NCI-H82 treated with DMSO at 0.1 percent for 48 hours (cell line): ENCODE measurements at regions not wholly inside any gene's neighbourhood (a gene's known extent, or its start where the extent isn't known, plus 50 kb on each side); places are given as distances from the start of the nearest gene placed in this dataset.
"Not testable (repeated sequence)": the region's sequence is repeated elsewhere in the genome, so short reads cannot be mapped to it uniquely, and the experiment has no call there.

Experiments used
- DNase-seq: peaks from one replicate; lab custom pipeline; 2025; ENCODE audit not compliant: unreplicated experiment; lab: John Stamatoyannopoulos, UW

DNA sequence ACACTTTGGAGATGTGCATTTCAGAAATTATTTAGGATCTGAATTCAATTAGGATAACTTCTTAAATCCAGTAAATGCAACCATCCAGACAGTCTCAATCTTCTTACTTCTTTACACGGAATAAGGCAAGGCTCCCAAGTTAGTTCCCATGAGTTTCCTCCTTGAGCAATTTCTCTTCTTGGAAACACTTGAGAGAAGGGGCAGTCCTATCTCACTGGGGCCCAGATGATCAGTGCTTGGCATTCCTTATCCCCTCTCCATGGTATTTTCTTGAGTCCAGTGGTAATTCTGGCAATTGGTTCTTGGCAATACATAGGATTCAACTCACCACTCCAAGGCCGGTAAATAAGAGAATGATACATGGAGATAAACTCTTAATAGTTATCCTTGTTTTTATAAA is 87.1 kb upstream of the PTHLH start:
- no peak for DNase-seq

DNA sequence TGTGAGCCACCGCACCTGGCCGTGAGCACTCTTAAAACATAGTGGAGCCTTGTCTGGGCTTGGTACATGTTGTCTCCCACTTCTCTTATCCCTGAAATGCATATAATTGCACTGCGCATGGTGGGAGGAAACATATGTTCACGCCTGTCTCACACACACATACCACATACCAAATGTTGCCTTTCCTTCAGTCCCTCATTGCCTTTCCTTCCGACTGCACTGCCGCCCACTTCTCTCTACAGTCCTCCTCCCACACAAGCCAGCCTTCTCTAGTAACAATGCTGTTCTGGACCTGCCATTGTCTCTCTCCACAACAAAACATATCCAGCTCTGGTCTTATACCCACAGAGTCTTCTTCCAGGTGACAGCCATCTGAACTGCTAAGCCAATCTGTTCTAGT is 88.3 kb upstream of the PTHLH start:
- DNase-seq: no peak

DNA sequence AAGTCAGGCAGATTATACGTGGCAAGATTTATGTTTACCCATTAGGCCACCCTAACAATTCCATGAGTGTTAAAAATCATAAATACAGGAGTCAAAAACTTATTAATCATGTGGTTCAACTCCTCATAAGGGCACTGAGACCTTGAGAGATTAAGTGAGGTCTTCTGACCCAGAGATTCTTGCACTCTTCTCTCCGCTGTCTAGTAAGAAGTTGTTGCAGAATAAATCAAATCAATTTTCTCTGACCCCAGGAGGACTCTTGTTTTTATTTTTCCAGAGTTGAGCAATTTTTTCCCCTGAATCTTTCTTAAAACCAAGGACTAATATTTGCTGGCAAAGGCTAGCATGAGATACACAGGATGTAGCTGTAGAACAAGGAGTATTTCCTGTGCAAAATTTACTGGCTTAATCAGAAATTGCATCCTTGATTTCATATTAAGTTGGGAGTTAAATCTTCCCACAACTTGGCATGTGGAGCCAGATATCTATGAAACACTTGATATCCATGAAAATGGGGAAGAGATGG is 90.9 kb upstream of the PTHLH start:
- no peak for DNase-seq

DNA sequence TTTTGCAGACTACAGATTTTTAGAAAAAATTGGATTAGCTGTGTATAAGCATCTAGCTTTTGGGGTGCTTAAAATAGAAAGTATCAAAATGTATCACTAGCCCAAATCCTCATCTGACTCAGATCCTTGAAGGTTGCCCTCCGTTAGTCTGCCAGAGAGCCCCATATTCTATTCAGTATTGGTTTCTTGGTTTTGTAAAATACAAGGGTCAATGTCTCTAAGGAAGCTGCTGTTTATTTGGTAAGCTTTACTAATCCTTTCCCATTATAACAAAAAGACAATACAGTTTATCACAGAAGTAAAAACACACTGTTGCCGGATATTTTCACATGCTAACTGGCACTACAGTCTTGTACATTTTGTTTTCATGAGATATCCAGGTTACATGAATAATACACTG is 92.8 kb upstream of the PTHLH start:
- no peak for DNase-seq

DNA sequence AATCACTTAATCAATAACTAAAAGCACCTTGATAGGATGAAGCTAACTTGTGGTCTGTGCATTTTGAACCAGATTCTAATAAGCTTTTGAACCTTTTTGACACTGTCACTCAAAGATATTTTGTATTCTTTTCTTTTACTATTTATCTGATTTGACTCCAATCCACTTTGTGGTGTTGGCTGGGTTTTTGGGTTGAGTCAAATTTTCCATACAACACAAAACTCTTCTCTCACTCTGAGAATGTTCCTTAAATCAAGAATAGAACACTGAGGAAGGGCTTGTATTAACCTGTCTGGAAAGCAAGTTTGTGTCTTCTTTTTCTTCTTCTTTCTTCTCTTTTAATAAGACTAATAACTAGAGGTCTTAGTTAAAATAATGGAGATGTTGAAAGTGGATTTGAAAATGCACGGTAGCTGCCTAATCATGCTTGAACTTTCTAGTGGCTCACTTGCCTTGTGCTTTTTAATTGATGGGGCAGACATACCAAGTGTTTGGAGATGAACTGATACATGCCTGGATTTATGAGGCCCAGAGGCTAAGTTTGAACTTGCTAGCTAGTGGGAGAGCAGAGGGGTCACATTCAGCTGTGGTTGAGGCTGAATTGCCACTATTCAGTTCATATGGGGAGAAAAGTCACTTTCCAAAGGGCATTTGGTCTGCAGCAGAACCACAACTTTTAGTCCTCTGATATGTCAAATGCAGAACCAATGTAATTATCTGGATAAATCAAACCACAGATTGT is 93.5 kb upstream of the PTHLH start:
- no peak for DNase-seq

DNA sequence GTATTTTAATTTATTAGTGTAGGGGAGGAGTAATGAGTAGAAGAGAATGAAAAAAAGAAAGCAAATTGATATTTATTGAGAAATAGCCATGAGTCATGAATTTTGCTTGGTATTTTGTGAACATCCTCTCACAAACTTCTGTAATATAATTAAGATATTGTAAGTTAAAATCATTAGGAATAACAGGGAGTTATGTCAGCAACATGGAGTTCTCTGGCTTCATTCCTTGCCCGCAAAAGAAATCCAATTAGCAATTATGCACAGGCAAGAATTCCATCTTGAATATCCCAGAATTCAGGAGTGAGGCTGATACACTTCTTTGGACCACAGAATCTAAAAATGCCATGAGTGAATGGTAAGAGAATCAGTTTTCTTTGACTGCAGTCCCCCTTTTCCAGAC is 94.3 kb upstream of the PTHLH start:
- DNase-seq: no peak

DNA sequence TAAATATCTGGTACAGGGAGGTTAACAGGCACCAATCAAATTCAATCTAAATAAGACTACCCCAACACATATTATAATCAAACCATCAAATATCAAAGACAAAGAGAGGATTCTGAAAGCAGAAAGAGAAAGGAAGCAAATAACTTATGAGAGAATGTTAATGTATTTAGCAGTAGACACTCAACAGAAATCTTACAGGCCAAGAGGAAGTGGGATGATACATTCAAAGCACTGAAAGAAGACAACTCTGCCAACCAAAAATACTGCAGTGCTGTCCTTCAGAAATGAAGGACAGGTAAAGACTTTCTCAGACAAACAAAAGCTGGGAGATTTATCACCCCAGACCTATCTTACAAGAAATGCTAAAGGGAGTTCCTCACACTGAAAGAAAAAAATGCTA is 95.9 kb upstream of the PTHLH start:
- DNase-seq: no peak

DNA sequence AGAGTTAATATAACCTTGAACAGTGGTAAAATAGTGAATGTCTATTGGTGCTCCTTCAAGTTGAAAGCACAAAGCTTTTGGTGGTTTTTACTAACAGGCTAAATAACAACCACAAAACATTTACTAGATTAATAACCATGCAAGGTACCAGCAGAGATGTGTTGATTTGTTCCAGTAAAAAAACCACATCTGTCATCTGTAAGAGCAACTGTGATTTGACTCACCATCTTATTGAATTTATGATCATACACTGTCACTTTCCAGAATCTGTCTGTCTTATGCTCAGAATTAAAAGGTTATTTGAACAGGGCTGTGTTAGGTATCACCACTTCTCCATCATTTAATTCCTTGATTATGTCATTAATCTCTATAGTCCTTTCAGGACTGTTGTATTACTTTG is 107.0 kb upstream of the PTHLH start:
- no peak for DNase-seq

DNA sequence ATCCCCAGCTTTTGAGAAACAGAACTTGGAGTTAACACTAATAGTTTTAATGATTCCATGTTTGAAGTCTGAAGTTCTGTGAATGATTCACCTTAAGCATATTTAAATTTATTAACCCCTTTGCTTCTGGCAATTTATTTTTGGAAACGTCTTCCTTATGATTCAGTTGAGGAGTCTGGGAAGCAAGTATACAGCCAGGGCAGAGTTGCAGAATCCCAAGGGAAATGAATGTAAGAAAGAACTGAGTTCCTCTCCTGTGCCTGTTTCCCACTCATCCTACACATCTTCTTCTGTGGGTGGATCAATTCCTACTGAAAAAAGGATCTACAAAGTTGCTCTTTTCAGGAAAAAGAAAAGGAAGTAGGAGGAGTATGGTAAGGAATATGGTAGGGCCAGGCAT is 108.2 kb upstream of the CCDC91 start:
- DNase-seq: no peak

DNA sequence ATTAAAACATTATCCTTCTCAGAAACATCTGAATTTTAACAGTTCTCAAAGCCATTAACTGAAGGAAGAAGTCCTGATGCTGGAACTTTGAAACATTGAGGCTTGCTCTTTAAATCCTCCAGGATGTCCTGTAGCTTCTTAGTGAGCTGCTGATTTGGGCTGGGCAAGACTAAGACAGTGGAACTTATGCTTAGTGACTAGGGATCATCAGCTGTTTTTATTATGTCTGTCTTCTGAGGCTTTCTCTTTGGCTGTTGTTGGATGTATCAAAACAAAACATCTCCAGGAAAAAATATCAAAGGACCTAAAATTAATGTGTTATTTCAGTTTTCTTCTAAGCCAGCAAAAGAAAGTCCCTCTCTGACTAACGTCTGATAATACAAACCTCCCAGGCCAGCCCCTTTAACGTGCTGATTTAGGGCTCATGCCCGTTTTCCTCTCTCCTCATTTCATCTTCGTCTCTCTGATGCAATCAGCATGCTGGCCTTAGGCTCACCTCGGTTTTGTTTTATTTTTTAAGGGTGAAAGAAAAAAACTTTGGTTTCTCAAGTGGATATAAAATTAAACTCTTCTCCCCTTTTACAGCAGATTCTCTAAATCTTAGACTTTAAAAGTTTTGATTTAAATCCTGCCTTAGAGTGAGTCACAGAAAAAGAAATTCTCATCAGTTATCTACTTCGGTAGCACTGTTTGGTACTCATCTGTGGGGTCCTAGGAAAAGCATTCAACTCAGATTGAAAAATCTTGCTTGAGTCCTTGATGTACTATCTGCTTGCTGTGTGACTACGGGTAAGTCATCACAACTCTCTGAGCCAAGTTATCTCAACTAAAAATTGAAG is 106.2 kb upstream of the CCDC91 start:
- no peak for DNase-seq

DNA sequence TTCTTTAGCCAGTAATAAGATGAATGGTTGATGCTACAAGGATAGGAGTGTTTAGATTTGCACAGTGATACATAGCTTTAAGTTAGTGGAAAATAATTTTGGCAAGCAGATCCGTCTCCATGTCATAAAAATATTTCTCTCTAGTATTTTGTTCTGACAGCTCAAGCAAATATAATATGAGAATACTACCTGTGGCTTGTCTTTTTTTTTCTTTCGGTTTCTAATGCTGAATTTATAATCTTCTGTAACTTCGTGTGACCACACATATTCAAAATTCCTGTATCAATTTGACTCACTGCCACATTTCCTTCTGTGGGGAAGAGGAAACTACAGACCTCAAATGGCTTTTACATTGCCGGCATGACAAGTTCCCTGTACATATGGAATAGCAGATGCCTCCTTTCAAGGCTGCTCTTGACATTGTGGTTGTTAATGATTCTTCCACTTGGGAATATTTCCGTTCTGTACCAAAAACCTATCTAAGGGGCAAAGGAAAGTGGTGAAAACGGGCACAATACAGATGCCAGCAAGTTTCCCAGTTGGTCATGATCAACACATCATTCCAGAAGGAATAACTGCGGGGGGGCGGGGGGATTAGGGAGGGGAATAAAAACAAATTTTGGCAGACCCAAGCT is 103.6 kb upstream of the CCDC91 start:
- DNase-seq: no peak

DNA sequence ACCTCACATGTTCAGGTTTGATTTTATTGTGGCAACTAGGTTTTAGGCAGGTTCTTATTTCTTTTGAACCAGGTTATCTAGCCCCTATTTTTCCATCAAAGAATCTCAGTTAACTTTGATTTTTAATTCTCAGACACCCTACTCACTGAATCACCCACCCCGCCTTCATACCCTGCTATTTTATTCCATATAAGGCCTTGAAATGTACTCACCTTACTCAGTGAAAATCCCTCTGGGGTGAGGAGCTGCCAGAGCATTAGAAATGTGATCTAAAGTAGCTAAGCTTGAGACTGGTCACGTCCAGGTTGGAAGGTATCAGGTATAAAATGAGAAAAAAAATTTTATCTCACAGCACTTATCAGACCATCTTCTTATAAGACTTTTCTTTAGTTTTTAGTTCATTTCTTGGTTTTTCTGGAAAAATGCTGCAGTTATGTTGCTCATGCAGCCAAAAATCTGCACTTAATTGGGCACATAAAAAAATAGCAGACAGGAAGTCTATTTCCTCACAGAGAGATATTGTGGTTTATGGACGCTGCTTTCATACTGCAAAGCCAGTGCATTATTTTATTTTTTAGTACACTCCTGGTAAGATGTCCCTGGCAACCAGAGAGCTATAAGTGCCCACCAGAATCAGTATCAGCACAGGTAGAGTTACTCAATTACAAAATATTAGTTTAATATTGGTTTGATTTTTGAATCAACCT is 101.5 kb upstream of the CCDC91 start:
- DNase-seq: no peak

DNA sequence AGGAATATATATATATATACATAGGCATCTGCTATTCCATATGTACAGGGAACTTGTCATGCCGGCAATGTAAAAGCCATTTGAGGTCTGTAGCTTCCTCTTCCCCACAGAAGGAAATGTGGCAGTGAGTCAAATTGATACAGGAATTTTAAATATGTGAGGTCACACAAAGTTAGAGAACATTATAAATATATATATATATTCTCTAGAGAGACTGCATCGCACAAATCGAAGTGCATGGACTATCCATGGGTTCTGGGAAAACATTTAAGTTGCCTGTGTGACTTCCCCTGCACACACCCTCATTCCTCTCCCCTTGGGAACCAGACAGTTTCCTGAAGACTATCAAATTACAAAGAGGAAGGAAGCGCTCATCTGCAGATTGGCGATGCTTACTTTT is 100.9 kb upstream of the CCDC91 start:
- no peak for DNase-seq

DNA sequence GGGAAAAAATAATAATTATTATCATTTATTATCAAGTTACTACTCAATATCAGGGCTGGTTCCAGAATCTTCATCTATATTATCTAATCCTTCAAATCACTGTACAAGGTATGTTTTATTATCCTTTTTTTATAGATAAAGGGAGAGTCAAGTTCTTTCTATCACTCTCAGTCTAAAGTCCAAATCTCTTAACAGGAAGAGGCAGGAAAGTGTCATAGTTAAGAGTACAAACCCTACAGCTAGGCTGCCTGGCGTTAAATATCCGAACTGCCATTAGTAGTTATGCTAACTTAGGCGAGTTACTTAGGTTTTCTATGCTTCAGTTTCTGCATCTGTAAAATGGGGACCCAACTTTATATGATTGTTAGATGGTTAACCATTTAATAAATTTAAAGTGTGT is 99.4 kb upstream of the CCDC91 start:
- no peak for DNase-seq

DNA sequence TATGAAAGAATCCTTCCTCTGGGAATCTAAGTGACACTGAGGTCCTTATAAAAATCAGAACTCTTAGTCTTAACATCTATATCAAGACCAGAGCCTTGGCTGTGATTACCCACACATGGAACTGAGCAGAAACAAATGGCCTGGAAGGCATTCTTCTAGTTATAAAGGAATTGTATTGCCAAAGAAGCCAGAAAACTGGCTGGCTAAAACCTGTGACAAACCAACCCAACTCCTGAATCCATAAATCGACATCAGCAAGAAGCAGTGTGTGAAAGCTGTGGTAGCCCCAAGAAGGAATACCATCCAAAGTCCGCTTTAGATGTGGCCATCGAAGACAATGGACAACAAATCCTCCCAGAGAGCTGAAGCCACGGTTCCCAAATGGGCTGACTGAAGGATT is 97.9 kb upstream of the CCDC91 start:
- no peak for DNase-seq

DNA sequence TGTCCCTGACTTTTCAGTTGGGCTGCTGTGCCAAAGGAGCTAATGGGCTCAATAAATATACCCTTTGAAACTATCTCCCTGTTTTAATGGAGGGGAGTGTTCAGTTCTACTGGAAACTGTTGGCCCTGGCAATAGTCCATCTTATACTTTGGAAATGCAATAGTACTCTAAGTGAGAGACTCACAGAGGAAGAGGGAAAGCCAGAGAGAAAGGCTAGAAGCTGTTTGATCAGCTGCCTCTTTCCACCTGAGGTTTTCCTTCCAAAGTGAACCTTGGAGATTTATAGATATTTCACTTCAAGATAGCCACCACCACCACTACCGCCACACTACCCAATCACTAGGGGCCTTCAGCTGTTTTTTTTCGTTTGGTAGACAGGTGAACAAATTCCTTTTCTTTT is 93.6 kb upstream of the CCDC91 start:
- DNase-seq: no peak

DNA sequence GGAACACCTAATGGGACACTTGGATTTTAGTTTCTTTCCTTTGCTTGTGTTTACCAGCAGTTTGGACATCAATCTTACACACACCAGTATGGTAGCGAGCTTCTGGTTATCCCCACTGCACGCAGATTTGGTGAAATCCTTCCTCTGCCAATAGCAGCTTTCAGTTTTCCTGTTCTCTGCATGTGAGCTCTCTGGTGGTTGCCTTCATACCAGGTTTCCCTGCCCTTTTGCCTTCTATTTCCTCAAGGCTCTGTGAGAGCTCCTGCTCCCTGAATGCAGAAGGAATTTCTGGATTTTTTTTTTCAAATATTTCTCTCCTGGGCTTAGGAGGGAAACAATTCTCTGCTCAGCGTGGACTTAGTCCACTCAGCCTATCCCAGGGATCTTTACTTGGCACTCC is 93.0 kb upstream of the CCDC91 start:
- DNase-seq: no peak

DNA sequence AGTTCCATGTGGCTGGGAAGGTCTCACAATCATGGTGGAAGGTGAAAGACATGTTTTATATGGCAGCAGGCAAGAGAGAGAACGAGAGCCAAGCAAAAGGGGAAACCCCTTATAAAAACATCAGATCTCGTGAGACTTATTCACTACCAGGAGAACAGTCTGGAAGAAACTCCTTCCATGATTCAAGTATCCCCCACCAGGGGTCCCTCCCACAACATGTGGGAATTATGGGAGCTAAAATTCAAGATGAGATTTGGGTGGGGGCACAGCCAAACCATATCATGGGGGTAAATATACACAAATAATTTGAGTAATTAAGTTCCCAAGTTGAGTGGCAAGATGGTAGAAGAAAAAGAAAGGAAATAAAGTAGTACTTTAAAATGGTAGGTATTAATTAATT is 91.0 kb upstream of the CCDC91 start:
- not testable (repeated sequence) for DNase-seq

DNA sequence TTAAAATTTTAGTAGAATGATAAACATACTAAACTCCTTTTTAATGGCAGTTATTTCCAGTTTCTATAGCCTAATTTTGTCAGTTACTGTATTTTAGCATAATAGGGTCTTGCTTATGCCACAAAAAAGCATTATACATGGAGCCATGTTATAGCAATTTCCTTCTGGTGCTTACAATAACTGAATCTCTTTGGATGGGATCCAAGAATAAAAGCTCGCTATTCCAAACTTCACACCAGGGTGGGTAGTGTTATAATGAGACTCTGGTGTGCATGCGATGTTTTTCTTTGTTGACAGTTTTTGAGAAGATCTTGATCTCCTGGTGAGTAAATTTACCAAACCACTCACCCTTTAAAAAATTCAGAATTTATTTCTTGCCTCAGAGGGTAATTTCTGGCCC is 90.4 kb upstream of the CCDC91 start:
- DNase-seq: no peak

DNA sequence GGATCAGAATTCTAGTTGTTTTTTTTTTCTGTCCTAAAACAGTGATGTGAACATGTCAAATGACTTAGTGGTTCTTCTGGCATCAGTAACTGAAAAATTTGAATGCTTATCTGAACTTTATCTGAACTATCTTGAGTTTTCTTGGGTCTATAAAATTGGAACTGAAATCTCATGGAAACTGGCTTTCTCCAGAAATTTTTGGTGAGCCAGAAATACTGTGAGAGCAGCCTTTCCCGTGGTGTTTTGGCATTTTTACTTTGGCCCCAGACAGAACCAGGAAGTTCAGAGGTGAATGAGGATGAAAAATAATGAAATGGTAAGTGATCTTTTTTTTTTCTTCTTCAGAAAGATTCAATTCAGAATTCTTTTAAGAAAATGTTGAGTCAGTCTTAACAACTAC is 89.5 kb upstream of the CCDC91 start:
- no peak for DNase-seq

DNA sequence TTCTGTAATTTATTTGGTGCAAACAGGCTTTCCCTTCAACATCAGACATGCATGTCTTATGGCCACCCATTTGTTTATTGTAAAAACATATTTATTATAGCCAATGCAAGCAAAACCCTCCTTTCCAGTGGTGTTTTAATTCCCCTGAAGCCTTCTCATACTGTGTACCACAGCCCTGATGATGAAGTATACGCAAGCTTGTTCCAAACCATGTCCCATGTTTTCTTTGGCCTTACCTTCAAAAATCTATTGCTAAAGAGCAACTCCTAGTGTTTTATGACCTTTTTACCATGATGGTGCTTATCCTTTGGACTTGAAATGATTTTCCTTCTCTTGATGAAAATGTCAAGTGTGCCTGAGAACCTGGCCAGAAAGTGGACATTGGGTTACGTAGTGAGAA is 85.9 kb upstream of the CCDC91 start:
- DNase-seq: no peak
